ENCODE measurements at regions not wholly inside any gene's neighbourhood (a gene's known extent, or its start where the extent isn't known, plus 50 kb on each side); places are given as distances from the start of the nearest gene placed in this dataset.

DNA sequence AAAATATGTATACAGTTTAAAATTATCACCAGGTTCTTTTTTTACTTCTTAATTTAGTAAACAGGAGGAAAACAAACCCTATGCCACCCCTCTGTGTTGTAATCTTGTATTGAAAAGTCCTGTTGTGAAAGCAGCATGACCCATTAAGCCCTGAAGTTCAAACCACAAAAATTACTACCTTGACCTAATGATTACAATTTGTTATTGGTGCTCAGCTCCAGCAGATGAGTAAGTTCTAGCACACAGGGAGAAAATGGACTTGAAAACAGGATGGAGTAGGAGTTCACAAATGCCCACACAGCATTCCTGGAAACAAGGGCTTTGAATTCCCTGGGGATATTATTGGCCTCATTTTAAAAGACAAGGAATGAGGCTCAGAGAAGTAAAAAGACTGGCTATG, 505.8 kb upstream of the ERCC4 start:
- TF ChIP-seq, protein P1, sequence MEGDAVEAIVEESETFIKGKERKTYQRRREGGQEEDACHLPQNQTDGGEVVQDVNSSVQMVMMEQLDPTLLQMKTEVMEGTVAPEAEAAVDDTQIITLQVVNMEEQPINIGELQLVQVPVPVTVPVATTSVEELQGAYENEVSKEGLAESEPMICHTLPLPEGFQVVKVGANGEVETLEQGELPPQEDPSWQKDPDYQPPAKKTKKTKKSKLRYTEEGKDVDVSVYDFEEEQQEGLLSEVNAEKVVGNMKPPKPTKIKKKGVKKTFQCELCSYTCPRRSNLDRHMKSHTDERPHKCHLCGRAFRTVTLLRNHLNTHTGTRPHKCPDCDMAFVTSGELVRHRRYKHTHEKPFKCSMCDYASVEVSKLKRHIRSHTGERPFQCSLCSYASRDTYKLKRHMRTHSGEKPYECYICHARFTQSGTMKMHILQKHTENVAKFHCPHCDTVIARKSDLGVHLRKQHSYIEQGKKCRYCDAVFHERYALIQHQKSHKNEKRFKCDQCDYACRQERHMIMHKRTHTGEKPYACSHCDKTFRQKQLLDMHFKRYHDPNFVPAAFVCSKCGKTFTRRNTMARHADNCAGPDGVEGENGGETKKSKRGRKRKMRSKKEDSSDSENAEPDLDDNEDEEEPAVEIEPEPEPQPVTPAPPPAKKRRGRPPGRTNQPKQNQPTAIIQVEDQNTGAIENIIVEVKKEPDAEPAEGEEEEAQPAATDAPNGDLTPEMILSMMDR (IDR thresholded peaks at IDR 0.05; ENCODE audit: borderline replicate concordance, extremely low read depth, low read length, poor library complexity, severe bottlenecking), result no peak
- TF ChIP-seq EZH2 (IDR thresholded peaks at IDR 0.05; ENCODE audit: borderline replicate concordance, low read depth, low read length, severe bottlenecking), result no peak
